ENCODE measurements at regions not wholly inside any gene's neighbourhood (a gene's known extent, or its start where the extent isn't known, plus 50 kb on each side); places are given as distances from the start of the nearest gene placed in this dataset.

DNA sequence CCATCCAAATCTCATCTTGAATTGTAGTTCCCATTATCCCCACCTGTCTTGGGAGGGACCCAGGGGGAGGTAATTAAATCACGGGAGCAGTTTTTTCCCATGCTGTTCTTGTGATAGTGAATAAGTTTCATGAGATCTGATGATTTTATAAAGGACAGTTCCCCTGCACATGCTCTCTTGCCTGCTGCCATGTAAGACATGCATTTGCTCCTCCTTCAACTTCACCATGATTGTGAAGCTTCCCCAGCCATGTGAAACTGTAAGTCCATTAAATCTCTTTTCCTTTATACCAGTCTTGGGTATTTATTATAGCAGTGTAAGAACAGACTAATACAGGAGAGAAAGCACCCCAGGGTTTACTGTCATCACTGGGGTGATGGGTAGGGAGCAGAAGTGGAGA is 220.4 kb upstream of the NUDT4 start:
- Histone ChIP-seq H3K9me3 (peaks cover 0 to 3% of the 10 kb centered on the region in 2 donors), H3K4me3 (no peak overlapping the region), H3K4me1 (no peaks in the 10 kb centered on the region), H3K27ac (no peak overlapping the region), H3K36me3 (no peaks in the 10 kb centered on the region), H3K27me3 (no peaks in the 10 kb centered on the region)
- intact Hi-C loops (cut with DNase I; ENCODE audit: low total_unique reads), result no loop called here
- no peak for DNase-seq
- TF ChIP-seq POLR2A (IDR thresholded peaks at IDR 0.05) (no peak), CTCF (IDR thresholded peaks at IDR 0.05) (no peak)

- Histone ChIP-seq H3K4me3 (no peak overlapping the region), H3K36me3 (no peaks in the 10 kb centered on the region), H3K27me3 (no peaks in the 10 kb centered on the region), H3K9me3 (peaks cover 0 to 3% of the 10 kb centered on the region in 2 donors), H3K4me1 (no peaks in the 10 kb centered on the region), H3K27ac (no peak overlapping the region)
- TF ChIP-seq POLR2A (IDR thresholded peaks at IDR 0.05), result no peak
- no peak for TF ChIP-seq CTCF (IDR thresholded peaks at IDR 0.05)
- no peak for DNase-seq
- intact Hi-C loops (cut with DNase I; ENCODE audit: low total_unique reads), result no loop called here
Observed at GRCh38 chr12:93158065-93158843, 219.5 kb upstream of the NUDT4 start.

GRCh38 chr12:93163260-93164036 is 214.3 kb upstream of the NUDT4 start:
- Histone ChIP-seq H3K4me1 (no peaks in the 10 kb centered on the region), H3K9me3 (peaks cover 0 to 2% of the 10 kb centered on the region in 2 donors), H3K27ac (no peak overlapping the region), H3K4me3 (no peak overlapping the region), H3K36me3 (no peaks in the 10 kb centered on the region), H3K27me3 (no peaks in the 10 kb centered on the region)
- DNase-seq, result no peak
- TF ChIP-seq CTCF (IDR thresholded peaks at IDR 0.05) (no peak), POLR2A (IDR thresholded peaks at IDR 0.05) (no peak)
- intact Hi-C loops (cut with DNase I; ENCODE audit: low total_unique reads), result no loop called here

- TF ChIP-seq CTCF (IDR thresholded peaks at IDR 0.05) (no peak), POLR2A (IDR thresholded peaks at IDR 0.05) (no peak)
- no peaks in the 10 kb centered on the region for H3K9me3 ChIP-seq
- no peaks in the 10 kb centered on the region for H3K36me3 ChIP-seq
- no peak overlapping the region for H3K27ac ChIP-seq
- intact Hi-C loops (cut with DNase I; ENCODE audit: low total_unique reads), result no loop called here
- DNase-seq, result no peak
- no peaks in the 10 kb centered on the region for H3K4me1 ChIP-seq
- H3K4me3 ChIP-seq, result no peak overlapping the region
- no peaks in the 10 kb centered on the region for H3K27me3 ChIP-seq
Observed at GRCh38 chr12:93164103-93164880, 213.4 kb upstream of the NUDT4 start.

All from uterus (tissue), 3 donors.